ENCODE measurements at regions not wholly inside any gene's neighbourhood (a gene's known extent, or its start where the extent isn't known, plus 50 kb on each side); places are given as distances from the start of the nearest gene placed in this dataset.

GRCh38 chr13:76091076-76091475 is 454.9 kb downstream of the LMO7 start:
- no peak for DNase-seq (ENCODE audit: low read depth)

GRCh38 chr13:76086729-76087128 is 450.6 kb downstream of the LMO7 start:
- no peak for DNase-seq (ENCODE audit: low read depth)

GRCh38 chr13:76067850-76068249 is 431.7 kb downstream of the LMO7 start:
- DNase-seq (ENCODE audit: low read depth): no peak

- no peak for DNase-seq (ENCODE audit: low read depth)
Measured at GRCh38 chr13:76053181-76053580, 417.1 kb downstream of the LMO7 start.

- no peak for DNase-seq (ENCODE audit: low read depth)
Measured at GRCh38 chr13:76049376-76049746, 413.2 kb downstream of the LMO7 start.

- peak; percentile 41 for DNase-seq (ENCODE audit: low read depth)
Measured at GRCh38 chr13:76048675-76049375, 412.7 kb downstream of the LMO7 start.

- no peak for DNase-seq (ENCODE audit: low read depth)
Measured at GRCh38 chr13:76048131-76048530, 412.0 kb downstream of the LMO7 start.

GRCh38 chr13:76043874-76044273 is 407.7 kb downstream of the LMO7 start:
- no peak for DNase-seq (ENCODE audit: low read depth)

- DNase-seq (ENCODE audit: low read depth): no peak
Measured at GRCh38 chr13:76038920-76039716, 403.0 kb downstream of the LMO7 start.

- DNase-seq (ENCODE audit: low read depth): no peak
Measured at GRCh38 chr13:76036176-76036575, 400.0 kb downstream of the LMO7 start.

GRCh38 chr13:76035711-76036110 is 399.6 kb downstream of the LMO7 start:
- no peak for DNase-seq (ENCODE audit: low read depth)

- DNase-seq (ENCODE audit: low read depth): no peak
Measured at GRCh38 chr13:76029706-76030105, 393.6 kb downstream of the LMO7 start.

- no peak for DNase-seq (ENCODE audit: low read depth)
Measured at GRCh38 chr13:76029088-76029487, 393.0 kb downstream of the LMO7 start.

- DNase-seq (ENCODE audit: low read depth): no peak
Measured at GRCh38 chr13:76027131-76027530, 391.0 kb downstream of the LMO7 start.

- no peak for DNase-seq (ENCODE audit: low read depth)
Measured at GRCh38 chr13:76025392-76025791, 389.3 kb downstream of the LMO7 start.

GRCh38 chr13:76024151-76024550 is 388.0 kb downstream of the LMO7 start:
- DNase-seq (ENCODE audit: low read depth): no peak

GRCh38 chr13:76023652-76024051 is 387.5 kb downstream of the LMO7 start:
- DNase-seq (ENCODE audit: low read depth): no peak

GRCh38 chr13:76020421-76020955 is 384.4 kb downstream of the LMO7 start:
- DNase-seq (ENCODE audit: low read depth): no peak

- DNase-seq (ENCODE audit: low read depth): no peak
Measured at GRCh38 chr13:76019421-76020044, 383.4 kb downstream of the LMO7 start.

GRCh38 chr13:76017861-76018556 is 381.9 kb downstream of the LMO7 start:
- DNase-seq (ENCODE audit: low read depth): no peak

GRCh38 chr13:76016799-76017400 is 380.8 kb downstream of the LMO7 start:
- DNase-seq (ENCODE audit: low read depth): no peak
